ENCODE measurements at regions not wholly inside any gene's neighbourhood (a gene's known extent, or its start where the extent isn't known, plus 50 kb on each side); places are given as distances from the start of the nearest gene placed in this dataset.

DNA sequence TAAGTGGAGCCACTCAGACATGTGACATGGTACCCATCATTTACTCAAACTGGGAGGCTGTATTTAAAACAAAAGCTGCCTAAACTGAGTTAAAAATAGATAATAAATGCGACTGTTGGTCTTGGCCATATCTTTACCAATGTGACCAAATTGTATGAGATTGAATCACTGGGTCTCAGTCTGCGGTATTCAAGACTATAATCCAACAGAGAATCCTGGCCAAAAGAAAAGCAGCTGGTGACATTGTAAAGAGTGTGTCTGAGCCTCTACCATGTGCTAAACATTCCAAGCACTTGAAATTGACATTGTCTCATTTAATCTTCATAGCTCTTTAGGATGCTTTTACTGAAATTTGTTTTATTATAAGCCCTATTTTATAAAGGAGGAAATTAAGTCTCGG is 282.6 kb downstream of the ZNF608 start:
- H3K4me2 ChIP-seq (ENCODE audit: insufficient read depth in 1 of 2, low read depth in 2 of 2, low read length in 2 of 2), result no peak overlapping the region
- H4K20me1 ChIP-seq (replicated peaks in 1 of 2; ENCODE audit: control insufficient read depth in 1 of 2, insufficient read depth in 2 of 2, low read length in 2 of 2), result no peaks in the 10 kb centered on the region
- CTCF ChIA-PET (ENCODE audit: partially characterized antibody), result interaction anchor here (1.0 to 1.8 kb wide), 3 partner anchors 8 to 99 kb away, joined by 3 to 5 read pairs (median 3); no protein-coding TSS in a partner anchor
- no peak overlapping the region for H4K5ac ChIP-seq (ENCODE audit: insufficient read length, low read depth, low read length)
- no peak overlapping the region for H4K8ac ChIP-seq (ENCODE audit: extremely low read depth, insufficient read depth, low read length)
- no peak for DNase-seq (ENCODE audit: low read depth in 1 of 2, low spot score in 2 of 2)
- H3K14ac ChIP-seq (ENCODE audit: insufficient read length), result no peak overlapping the region
- no peak overlapping the region for H3K27ac ChIP-seq (ENCODE audit: low read depth, low read length)
- peaks cover 0 to 11% (median 6%) of the 10 kb centered on the region in 4 experiments; a peak in 4 of 7 replicates for H3K4me1 ChIP-seq (replicated peaks in 1 of 4; ENCODE audit: control insufficient read depth in 3 of 4, insufficient read depth in 4 of 4, low read length in 3 of 4)
- no peak overlapping the region for H3K18ac ChIP-seq (ENCODE audit: extremely low read depth, low read length)
- H3K79me2 ChIP-seq (ENCODE audit: control insufficient read depth in 1 of 2, insufficient read depth in 2 of 2, low read length in 2 of 2), result no peaks in the 10 kb centered on the region
- H3K9me3 ChIP-seq (ENCODE audit: insufficient read depth in 2 of 2, low read depth in 1 of 2, low read length in 1 of 2), result peaks cover 7% of the 10 kb centered on the region in 2 experiments; a peak in 2 of 4 replicates
- no peak overlapping the region for H2BK12ac ChIP-seq (ENCODE audit: low read depth, low read length)
- no peak overlapping the region for H3K23ac ChIP-seq (ENCODE audit: insufficient read length)
- H3K56ac ChIP-seq (replicated peaks; ENCODE audit: insufficient read length, low read depth, low read length), result no peak overlapping the region
- no peak overlapping the region for H2AFZ ChIP-seq (ENCODE audit: low read length)
- H2AK5ac ChIP-seq (ENCODE audit: low read depth, low read length), result no peak overlapping the region
- H4K91ac ChIP-seq (replicated peaks; ENCODE audit: insufficient read length, low read length), result no peak overlapping the region
- H3K23me2 ChIP-seq (ENCODE audit: low read depth, low read length), result no peaks in the 10 kb centered on the region
- H2BK20ac ChIP-seq (ENCODE audit: low read length), result no peak overlapping the region; the same call in 1 of the 2 replicates
- no peak overlapping the region for H3K4ac ChIP-seq (replicated peaks; ENCODE audit: insufficient read length, low read depth, low read length)
- H2BK15ac ChIP-seq (ENCODE audit: low read length), result no peak overlapping the region
- H3K4me3 ChIP-seq (ENCODE audit: extremely low read depth in 1 of 4, insufficient read depth in 2 of 4, low read depth in 3 of 4, low read length in 4 of 4), result no peak overlapping the region
- H2BK120ac ChIP-seq (replicated peaks; ENCODE audit: low read depth, low read length), result no peak overlapping the region
- TF ChIP-seq KDM1A (IDR thresholded peaks at IDR 0.05; ENCODE audit: borderline replicate concordance, low read length) (no peak), JUN (IDR thresholded peaks at IDR 0.05; ENCODE audit: low read depth, low read length) (no peak), KDM4A (IDR thresholded peaks at IDR 0.05; ENCODE audit: low read depth, low read length, severe bottlenecking) (no peak), FOSL1 (IDR thresholded peaks at IDR 0.05; ENCODE audit: insufficient read depth, low read depth, low read length) (no peak), GTF2F1 (IDR thresholded peaks at IDR 0.05; ENCODE audit: borderline replicate concordance, low read depth, low read length) (no peak), CTBP2 (IDR thresholded peaks at IDR 0.05; ENCODE audit: borderline replicate concordance, insufficient read depth, insufficient read length, low read length) (no peak)
- POLR2A ChIA-PET (ENCODE audit: partially characterized antibody), result no interaction called here
- 100% methylated on average over 3 of the region's 3 CpGs; no CpG with 5 or more reads in 1 of the 2 experiments for WGBS, 2 experiments (ENCODE audit: extremely low coverage in 1 of 2, insufficient coverage in 1 of 2, insufficient read length in 1 of 2, insufficient replicate concordance in 2 of 2, low coverage in 1 of 2, low lambda C conversion rate in 2 of 2, missing lambda C conversion rate in 1 of 2)
- no peaks in the 10 kb centered on the region for H3K79me1 ChIP-seq (ENCODE audit: low read depth, low read length)
- no peaks in the 10 kb centered on the region for H3K27me3 ChIP-seq (replicated peaks in 1 of 4; ENCODE audit: control insufficient read depth in 3 of 4, extremely low read depth in 1 of 4, insufficient read depth in 3 of 4, low read length in 3 of 4)
- FAIRE-seq, result no peak
- no peak overlapping the region for H3K9ac ChIP-seq (replicated peaks in 1 of 4; ENCODE audit: extremely low read depth in 1 of 4, low read depth in 3 of 4, low read length in 3 of 4)
- no peak overlapping the region for H2BK5ac ChIP-seq (ENCODE audit: low read depth, low read length)
- no peaks in the 10 kb centered on the region; a peak in 2 of 8 replicates for H3K36me3 ChIP-seq (ENCODE audit: control insufficient read depth in 2 of 4, insufficient read depth in 4 of 4, low read length in 3 of 4)

Measured in H1 (cell line).